GM12878 (cell line): ENCODE measurements at regions not wholly inside any gene's neighbourhood (a gene's known extent, or its start where the extent isn't known, plus 50 kb on each side); places are given as distances from the start of the nearest gene placed in this dataset.
"Not testable (repeated sequence)": the region's sequence is repeated elsewhere in the genome, so short reads cannot be mapped to it uniquely, and the experiment has no call there.

Source experiments
- BACH1 ChIP-seq: fragments of 450-650 bp; IDR thresholded peaks from 2 replicates; pipeline ENCODE4 v1.6.1; 2017; ENCODE audit warnings: mild to moderate bottlenecking, borderline replicate concordance
- CTCF ChIP-seq, 3 experiments: IDR thresholded peaks in 2 of 3; conservative IDR thresholded peaks in 1 of 3; 2 replicates each; pipeline ENCODE4 v1.5.1; 2011; ENCODE audit warnings: low read depth in 3 of 3, low read length in 3 of 3, mild to moderate bottlenecking in 3 of 3, control low read depth in 2 of 3, moderate library complexity in 2 of 3, inconsistent platforms in 1 of 3, mixed read lengths in 1 of 3; ENCODE audit not compliant: control insufficient read depth in 2 of 3, insufficient read depth in 1 of 3; ENCODE audit errors: extremely low read depth in 1 of 3
- MAX ChIP-seq: IDR thresholded peaks from 2 replicates; pipeline ENCODE4 v1.6.1; 2012; ENCODE audit warnings: low read depth, low read length, improper control_type of control experiment
- PAX5 ChIP-seq: IDR thresholded peaks from 2 replicates; pipeline ENCODE4 v1.6.1; 2011; ENCODE audit warnings: low read depth, low read length, borderline replicate concordance
- POU2F2 ChIP-seq: IDR thresholded peaks from 3 replicates; pipeline ENCODE4 v1.6.1; 2011; ENCODE audit warnings: low read depth, mild to moderate bottlenecking, low read length, borderline replicate concordance
- RAD21 ChIP-seq: IDR thresholded peaks from 2 replicates; pipeline ENCODE4 v1.6.1; 2011; ENCODE audit warnings: mild to moderate bottlenecking, low read depth, low read length, moderate library complexity; ENCODE audit not compliant: insufficient read depth
- REST ChIP-seq: IDR thresholded peaks from 2 replicates; pipeline ENCODE4 v1.6.1; 2012; ENCODE audit warnings: mild to moderate bottlenecking, low read depth, low read length
- SMAD1 ChIP-seq: fragments of 450-650 bp; IDR thresholded peaks from 2 replicates; pipeline ENCODE4 v1.6.1; 2018; ENCODE audit warnings: mild to moderate bottlenecking, low read depth; ENCODE audit not compliant: partially characterized antibody

GRCh38 chr2:95752126-95752525, 160.3 kb downstream of the TRIM43 start:
- not testable (repeated sequence) for TF ChIP-seq CTCF (IDR thresholded peaks at IDR 0.05 in 2 of 3, conservative IDR thresholded peaks at IDR 0.05 in 1 of 3; ENCODE audit: control insufficient read depth in 2 of 3, extremely low read depth in 1 of 3, insufficient read depth in 1 of 3, low read depth in 3 of 3, low read length in 3 of 3); PAX5; POU2F2; BACH1; RAD21; MAX; REST; SMAD1
